H1 (cell line): ENCODE measurements at regions not wholly inside any gene's neighbourhood (a gene's known extent, or its start where the extent isn't known, plus 50 kb on each side); places are given as distances from the start of the nearest gene placed in this dataset.

ENCODE experiments used
- BACH1 ChIP-seq: IDR thresholded peaks from 2 replicates; pipeline ENCODE4 v1.6.1; 2012; ENCODE audit warnings: low read length, improper control_type of control experiment
- CEBPB ChIP-seq: IDR thresholded peaks from 2 replicates; pipeline ENCODE4 v1.6.1; 2012; ENCODE audit warnings: low read depth, low read length
- CTCF ChIP-seq, 3 experiments: IDR thresholded peaks; 1 replicate in 2 of 3; 2 replicates in 1 of 3; pipeline versions ENCODE4 v1.5.1 to v1.6.1; 2011; ENCODE audit warnings: low read length in 3 of 3, mild to moderate bottlenecking in 3 of 3, inconsistent platforms in 2 of 3, low read depth in 1 of 3, moderate library complexity in 1 of 3; ENCODE audit not compliant: insufficient read depth in 1 of 3; ENCODE audit errors: control extremely low read depth in 1 of 3
- EP300 ChIP-seq, 2 experiments: IDR thresholded peaks; 1 replicate in 1 of 2; 2 replicates in 1 of 2; pipeline ENCODE4 v1.6.1; 2011 to 2012; ENCODE audit warnings: low read depth in 2 of 2, low read length in 2 of 2, mild to moderate bottlenecking in 2 of 2, borderline replicate concordance in 1 of 2, inconsistent platforms in 1 of 2, moderate library complexity in 1 of 2
- HDAC6 ChIP-seq: IDR thresholded peaks from one replicate; pipeline ENCODE4 v1.7.1; 2012; ENCODE audit warnings: low read depth, mild to moderate bottlenecking, inconsistent platforms, low read length, moderate library complexity
- JUND ChIP-seq: IDR thresholded peaks from 2 replicates; pipeline ENCODE4 v1.6.1; 2011; ENCODE audit warnings: mild to moderate bottlenecking, improper control_type of control experiment, low read length
- SRF ChIP-seq: IDR thresholded peaks from 2 replicates; pipeline ENCODE4 v1.6.1; 2011; ENCODE audit warnings: mild to moderate bottlenecking, low read depth, low read length, moderate library complexity
- TAF1 ChIP-seq: IDR thresholded peaks from 2 replicates; pipeline ENCODE4 v1.6.1; 2011; ENCODE audit warnings: mild to moderate bottlenecking, low read depth, low read length
- TCF12 ChIP-seq: IDR thresholded peaks from 2 replicates; pipeline ENCODE4 v1.6.1; 2011; ENCODE audit warnings: low read depth, mild to moderate bottlenecking, low read length

- TF ChIP-seq BACH1 (no peak), JUND (no peak), CTCF (IDR thresholded peaks at IDR 0.05; ENCODE audit: control extremely low read depth in 1 of 3, insufficient read depth in 1 of 3, low read depth in 1 of 3, low read length in 3 of 3) (no peak), TAF1 (no peak), EP300 (IDR thresholded peaks at IDR 0.05; ENCODE audit: borderline replicate concordance in 1 of 2, low read depth in 2 of 2, low read length in 2 of 2) (no peak), SRF (no peak), CEBPB (no peak), HDAC6 (no peak), TCF12 (no peak)
These were observed 1351.6 kb upstream of the PABPC4L start for GRCh38 chr4:135553213-135553612.
